K562 (cell line): ENCODE measurements at regions not wholly inside any gene's neighbourhood (a gene's known extent, or its start where the extent isn't known, plus 50 kb on each side); places are given as distances from the start of the nearest gene placed in this dataset.

Source experiments
- ATAC-seq: fragments of 200-7000 bp; cut with Tn5 transposase; 3 replicates; pipeline ENCODE4 v1.9.1; 2020; ENCODE audit warnings: moderate library complexity
- BruUV-seq: library from RNA; stranded (reverse); fragments of 400-500 nt; replicated peaks from 2 replicates; lab custom pipeline; 2021; lab: Mats Ljungman, UMichigan
- CTCF ChIA-PET: fragments of 300-600 bp; formaldehyde crosslinking; extraction: SDS; loops from one replicate; lab custom pipeline; 2021; ENCODE audit warnings: low intra/inter-chr PET ratio; lab: Yijun Ruan, JAX
- POLR2A ChIA-PET: fragments of 300-600, 350-650 bp; sonication (Branson Sonifier 250); formaldehyde crosslinking; extraction: SDS; loops from one replicate; lab custom pipeline; 2021; ENCODE audit warnings: antibody characterized with exemption, inconsistent platforms; lab: Yijun Ruan, JAX
- DNase-seq, 4 experiments: peaks; one replicate each; pipeline versions ENCODE4 v3.0.0 to v3.0.0-alpha.2; 2011 to 2018; ENCODE audit warnings: low spot score in 3 of 4, mixed read lengths in 3 of 4; ENCODE audit errors: extremely low read depth in 1 of 4
- FAIRE-seq: peaks from 2 replicates; lab custom pipeline; 2011; peaks lifted over from hg19 to GRCh38; lab: Jason Lieb, UNC
- H2AFZ ChIP-seq: 2 replicates; pipeline ENCODE4 v1.6.0; 2011; ENCODE audit warnings: low read depth, low read length, control low read depth, inconsistent platforms
- H3K27ac ChIP-seq: fragments of 200-600 bp; 3 replicates; pipeline ENCODE4 v1.8.0; 2011; ENCODE audit warnings: low read depth, mild to moderate bottlenecking, control low read depth, inconsistent platforms, low read length, moderate library complexity, mixed read lengths; ENCODE audit errors: extremely low read depth
- H3K27me3 ChIP-seq, 2 experiments: fragments of 300-600 bp in 1 of 2; 2 replicates in 1 of 2; 3 replicates in 1 of 2; pipeline versions ENCODE4 v1.6.0 to v1.8.0; 2011; ENCODE audit warnings: inconsistent platforms in 2 of 2, low read length in 2 of 2, mild to moderate bottlenecking in 1 of 2, mixed read lengths in 1 of 2, moderate library complexity in 1 of 2; ENCODE audit not compliant: control insufficient read depth in 2 of 2, insufficient read depth in 2 of 2
- H3K36me3 ChIP-seq: fragments of 300-600 bp; 3 replicates; pipeline ENCODE4 v1.8.0; 2011; ENCODE audit warnings: mild to moderate bottlenecking, low read length, inconsistent platforms; ENCODE audit not compliant: control insufficient read depth, insufficient read depth
- H3K4me1 ChIP-seq, 2 experiments: fragments of 200-600 bp in 1 of 2; replicated peaks in 1 of 2; 2 replicates in 1 of 2; 3 replicates in 1 of 2; pipeline versions ENCODE4 v1.5.1 to v1.8.0; 2011; ENCODE audit warnings: inconsistent platforms in 2 of 2, low read length in 2 of 2, mild to moderate bottlenecking in 1 of 2, mixed read lengths in 1 of 2, moderate library complexity in 1 of 2; ENCODE audit not compliant: control insufficient read depth in 2 of 2, insufficient read depth in 2 of 2
- H3K4me2 ChIP-seq: 2 replicates; pipeline ENCODE4 v1.6.1; 2011; ENCODE audit warnings: low read length, control low read depth, inconsistent platforms, mixed read lengths; ENCODE audit not compliant: insufficient read depth
- H3K4me3 ChIP-seq: fragments of 200-600 bp; sonication (generic), shearing (Covaris generic); 2 replicates; pipeline ENCODE4 v1.5.1; 2016; ENCODE audit warnings: control low read depth, inconsistent platforms
- H3K79me2 ChIP-seq: fragments of 200-600 bp; 3 replicates; pipeline ENCODE4 v1.8.0; 2011; ENCODE audit warnings: low read length, inconsistent platforms; ENCODE audit not compliant: control insufficient read depth, insufficient read depth
- H3K9ac ChIP-seq, 2 experiments: 2 replicates each; pipeline versions ENCODE4 v1.6.0 to v1.6.1; 2011; ENCODE audit warnings: low read depth in 2 of 2, low read length in 2 of 2, control low read depth in 1 of 2, inconsistent platforms in 1 of 2, mild to moderate bottlenecking in 1 of 2, mixed read lengths in 1 of 2; ENCODE audit not compliant: insufficient read depth in 1 of 2
- H3K9me1 ChIP-seq: one replicate; pipeline ENCODE4 v1.6.0; 2011; ENCODE audit warnings: inconsistent platforms, mild to moderate bottlenecking, low read length, moderate library complexity; ENCODE audit not compliant: control insufficient read depth, insufficient read depth
- H3K9me3 ChIP-seq: replicated peaks from 2 replicates; pipeline ENCODE4 v1.5.1; 2011; ENCODE audit warnings: low read depth, low read length, inconsistent platforms; ENCODE audit not compliant: control insufficient read depth, insufficient read depth
- H4K20me1 ChIP-seq: replicated peaks from 2 replicates; pipeline ENCODE4 v1.6.1; 2011; ENCODE audit warnings: low read length, inconsistent platforms, mixed read lengths; ENCODE audit not compliant: control insufficient read depth, insufficient read depth
- ARID2 ChIP-seq: fragments of 450-650 bp; IDR thresholded peaks from 2 replicates; pipeline ENCODE4 v1.6.1; 2017; ENCODE audit warnings: antibody characterized with exemption, mild to moderate bottlenecking
- ATF1 ChIP-seq, 2 experiments: fragments of 450-650 bp in 1 of 2; IDR thresholded peaks; 2 replicates each; pipeline ENCODE4 v1.6.1; 2016; ENCODE audit warnings: missing compliant biosample characterization in 1 of 2, missing genetic modification characterization in 1 of 2
- CHAMP1 ChIP-seq: fragments of 450-650 bp; IDR thresholded peaks from 2 replicates; pipeline ENCODE4 v1.6.1; 2016; ENCODE audit warnings: mild to moderate bottlenecking
- E2F6 ChIP-seq, 2 experiments: IDR thresholded peaks; 2 replicates each; pipeline ENCODE4 v1.6.1; 2011; ENCODE audit warnings: borderline replicate concordance in 1 of 2, control low read depth in 1 of 2, low read depth in 1 of 2, low read length in 1 of 2, mild to moderate bottlenecking in 1 of 2, mixed read lengths in 1 of 2, moderate library complexity in 1 of 2; ENCODE audit not compliant: insufficient read depth in 1 of 2, insufficient read length in 1 of 2, poor library complexity in 1 of 2, severe bottlenecking in 1 of 2; ENCODE audit errors: extremely low read depth in 1 of 2
- GABPB1 ChIP-seq: sonication (generic); formaldehyde crosslinking; IDR thresholded peaks from 2 replicates; pipeline ENCODE4 v1.8.0; 2022; ENCODE audit warnings: mild to moderate bottlenecking, missing genetic modification reagents
- HMG20A ChIP-seq: fragments of 450-650 bp; formaldehyde crosslinking; conservative IDR thresholded peaks from 2 replicates; pipeline ENCODE4 v1.4.0; 2020; ENCODE audit warnings: mild to moderate bottlenecking, mixed read lengths
- HMGN3 ChIP-seq: IDR thresholded peaks from 2 replicates; pipeline ENCODE4 v1.6.1; 2011; ENCODE audit warnings: borderline replicate concordance, low read depth, mild to moderate bottlenecking, mixed read lengths, low read length; ENCODE audit not compliant: insufficient read length; ENCODE audit errors: extremely low read depth
- HNRNPK ChIP-seq: fragments of 200-400 bp; formaldehyde crosslinking; IDR thresholded peaks from one replicate; pipeline ENCODE4 v1.6.1; 2018; ENCODE audit warnings: mild to moderate bottlenecking, low read depth, low read length; ENCODE audit not compliant: poor library complexity, severe bottlenecking
- LARP7 ChIP-seq: fragments of 450-650 bp; IDR thresholded peaks from 2 replicates; pipeline ENCODE4 v1.6.1; 2016
- NELFE ChIP-seq: IDR thresholded peaks from 2 replicates; pipeline ENCODE4 v1.6.1; 2011; ENCODE audit warnings: mild to moderate bottlenecking; ENCODE audit not compliant: insufficient read depth, insufficient read length
- PHB2 ChIP-seq: fragments of 450-650 bp; IDR thresholded peaks from 2 replicates; pipeline ENCODE4 v1.6.1; 2017; ENCODE audit warnings: low read depth
- RAD51 ChIP-seq: fragments of 450-650 bp; IDR thresholded peaks from 2 replicates; pipeline ENCODE4 v1.7.1; 2016; ENCODE audit warnings: low read depth, mild to moderate bottlenecking, borderline replicate concordance
- ZBTB43 ChIP-seq: sonication (generic); formaldehyde crosslinking; IDR thresholded peaks from 2 replicates; pipeline ENCODE4 v1.8.0; 2023; ENCODE audit warnings: mild to moderate bottlenecking, missing genetic modification reagents
- ZNF512 ChIP-seq: IDR thresholded peaks from 2 replicates; pipeline ENCODE4 v1.6.1; 2016; ENCODE audit warnings: missing genetic modification characterization, missing compliant biosample characterization
- ZNF717 ChIP-seq: fragments of 250-450 bp; sonication (Bioruptor Pico); IDR thresholded peaks from 2 replicates; pipeline ENCODE4 v1.5.0; 2021
- in situ Hi-C: fragments of 300-500 bp; cut with MboI; formaldehyde crosslinking; loops from 4 replicates; pipeline ENCODE4 v1.15.0; 2018; ENCODE audit warnings: inconsistent platforms, mixed read lengths
- intact Hi-C: fragments of 100-400 bp; cut with micrococcal nuclease; formaldehyde crosslinking; loops from 2 replicates; pipeline ENCODE4 v1.14.2; 2022

GRCh38 chr1:79469139-79469538 is 462.6 kb upstream of the ADGRL4 start:
- in situ Hi-C loops = no loop called here
- TF ChIP-seq ZBTB43 (CRISPR knock-in tag) (no peak), HNRNPK (no peak), GABPB1 (CRISPR knock-in tag) (no peak), CHAMP1 (no peak), NELFE (no peak), ATF1 (CRISPR knock-in tag; IDR thresholded peaks at IDR 0.05) (no peak), ATF1 (tag; IDR thresholded peaks at IDR 0.05) (no peak), E2F6 (IDR thresholded peaks at IDR 0.05; ENCODE audit: borderline replicate concordance in 1 of 2, extremely low read depth in 1 of 2, insufficient read depth in 1 of 2, insufficient read length in 1 of 2, low read depth in 1 of 2, low read length in 1 of 2, poor library complexity in 1 of 2, severe bottlenecking in 1 of 2) (no peak), HMGN3 (no peak), RAD51 (no peak), LARP7 (no peak), ZNF717 (no peak), PHB2 (no peak), HMG20A (no peak), ZNF512 (tag) (no peak), ARID2 (no peak)

More at GRCh38 chr1:79469139-79469538, 462.6 kb upstream of the ADGRL4 start:
- POLR2A ChIA-PET = no interaction called here
- Histone ChIP-seq H4K20me1 (no peaks in the 10 kb centered on the region), H3K4me1 (no peaks in the 10 kb centered on the region), H3K9me1 (no peaks in the 10 kb centered on the region), H3K4me2 (no peak overlapping the region), H3K4me3 (no peak overlapping the region), H3K27me3 (no peaks in the 10 kb centered on the region), H2AFZ (no peak overlapping the region), H3K9me3 (no peaks in the 10 kb centered on the region; the same call in 1 of the 2 replicates), H3K9ac (no peak overlapping the region), H3K36me3 (no peaks in the 10 kb centered on the region), H3K79me2 (no peaks in the 10 kb centered on the region), H3K27ac (no peak overlapping the region)
- FAIRE-seq (no peak), DNase-seq (no peak), ATAC-seq (no peak)
- BruUV-seq = no TSS peak
- intact Hi-C loops = no loop called here
- CTCF ChIA-PET = no interaction called here
